ENCODE measurements at regions not wholly inside any gene's neighbourhood (a gene's known extent, or its start where the extent isn't known, plus 50 kb on each side); places are given as distances from the start of the nearest gene placed in this dataset.
"Not testable (repeated sequence)": the region's sequence is repeated elsewhere in the genome, so short reads cannot be mapped to it uniquely, and the experiment has no call there.

GRCh38 chr10:51014680-51015389 lies 59.5 kb upstream of the PRKG1 start:
- TF ChIP-seq HDAC8 (tag; IDR thresholded peaks at IDR 0.05) (no peak), HINFP (tag; conservative IDR thresholded peaks at IDR 0.05; ENCODE audit: low read depth) (no peak), HNRNPLL (IDR thresholded peaks at IDR 0.05; ENCODE audit: low read depth, low read length, poor library complexity, severe bottlenecking) (no peak), BRD9 (IDR thresholded peaks at IDR 0.05; ENCODE audit: low read depth, partially characterized antibody) (no peak), CLOCK (CRISPR knock-in tag; IDR thresholded peaks at IDR 0.05; ENCODE audit: borderline replicate concordance) (no peak), ZNF583 (CRISPR knock-in tag; IDR thresholded peaks at IDR 0.05) (no peak), KDM1A (IDR thresholded peaks at IDR 0.05) (no peak), FOXO4 (CRISPR knock-in tag; IDR thresholded peaks at IDR 0.05) (no peak)
- in situ Hi-C loops (cut with MboI), result loop anchor here (25.0 kb wide), 1 partner anchor 1197 kb away; no protein-coding TSS in a partner anchor
- BruUV-seq (replicated peaks), result no TSS peak
- CTCF ChIA-PET (ENCODE audit: low intra/inter-chr PET ratio), result interaction anchor here (0.6 kb wide), 1 partner anchor 14 kb away, joined by 4 read pairs; no protein-coding TSS in a partner anchor
- H3K4me2 ChIP-seq (ENCODE audit: insufficient read depth, low read length), result no peak overlapping the region
- H4K20me1 ChIP-seq (replicated peaks; ENCODE audit: control insufficient read depth, insufficient read depth, low read length), result no peaks in the 10 kb centered on the region
- no peak overlapping the region for H2AFZ ChIP-seq (ENCODE audit: low read depth, low read length)
- no peaks in the 10 kb centered on the region for H3K9me1 ChIP-seq (ENCODE audit: control insufficient read depth, insufficient read depth, low read length)
- H3K36me3 ChIP-seq (ENCODE audit: control insufficient read depth, insufficient read depth, low read length), result no peaks in the 10 kb centered on the region
- no peak for ATAC-seq
- no peaks in the 10 kb centered on the region for H3K9me3 ChIP-seq (replicated peaks; ENCODE audit: control insufficient read depth, insufficient read depth, low read depth, low read length)
- DNase-seq (ENCODE audit: extremely low read depth in 1 of 4, low spot score in 3 of 4), result no peak
- WGBS (ENCODE audit: insufficient coverage, low coverage, missing lambda C conversion rate), result 1% methylated on average over 4 of the region's 4 CpGs
- POLR2A ChIA-PET, result no interaction called here
- FAIRE-seq, result no peak
- H3K4me1 ChIP-seq (replicated peaks in 1 of 2; ENCODE audit: control insufficient read depth in 2 of 2, insufficient read depth in 2 of 2, low read length in 2 of 2), result no peaks in the 10 kb centered on the region
- H3K4me3 ChIP-seq, result no peak overlapping the region
- intact Hi-C loops (cut with micrococcal nuclease), result no loop called here
- no peaks in the 10 kb centered on the region for H3K79me2 ChIP-seq (ENCODE audit: control insufficient read depth, insufficient read depth, low read length)
- no peak overlapping the region for H3K27ac ChIP-seq (ENCODE audit: extremely low read depth, low read depth, low read length)
- H3K9ac ChIP-seq (ENCODE audit: insufficient read depth in 1 of 2, low read depth in 2 of 2, low read length in 2 of 2), result no peak overlapping the region
- H3K27me3 ChIP-seq (ENCODE audit: control insufficient read depth in 2 of 2, insufficient read depth in 2 of 2, low read length in 2 of 2), result no peaks in the 10 kb centered on the region

- not testable (repeated sequence) for FAIRE-seq
These were observed 58.9 kb upstream of the PRKG1 start for GRCh38 chr10:51015390-51015754.

More at GRCh38 chr10:51015390-51015754, 58.9 kb upstream of the PRKG1 start:
- intact Hi-C loops (cut with micrococcal nuclease); H2AFZ ChIP-seq (ENCODE audit: low read depth, low read length); H3K79me2 ChIP-seq (ENCODE audit: control insufficient read depth, insufficient read depth, low read length); ATAC-seq; CTCF ChIA-PET (ENCODE audit: low intra/inter-chr PET ratio); H3K36me3 ChIP-seq (ENCODE audit: control insufficient read depth, insufficient read depth, low read length); H3K9ac ChIP-seq (ENCODE audit: insufficient read depth in 1 of 2, low read depth in 2 of 2, low read length in 2 of 2); H3K27ac ChIP-seq (ENCODE audit: extremely low read depth, low read depth, low read length); H3K9me3 ChIP-seq (replicated peaks; ENCODE audit: control insufficient read depth, insufficient read depth, low read depth, low read length); H3K4me3 ChIP-seq; H3K9me1 ChIP-seq (ENCODE audit: control insufficient read depth, insufficient read depth, low read length); H3K4me1 ChIP-seq (replicated peaks in 1 of 2; ENCODE audit: control insufficient read depth in 2 of 2, insufficient read depth in 2 of 2, low read length in 2 of 2); H4K20me1 ChIP-seq (replicated peaks; ENCODE audit: control insufficient read depth, insufficient read depth, low read length); BruUV-seq (replicated peaks); POLR2A ChIA-PET; DNase-seq (ENCODE audit: extremely low read depth in 1 of 4, low spot score in 3 of 4); H3K27me3 ChIP-seq (ENCODE audit: control insufficient read depth in 2 of 2, insufficient read depth in 2 of 2, low read length in 2 of 2); H3K4me2 ChIP-seq (ENCODE audit: insufficient read depth, low read length): not testable (repeated sequence)
- in situ Hi-C loops (cut with MboI), result loop anchor here (25.0 kb wide), 1 partner anchor 1197 kb away; no protein-coding TSS in a partner anchor
